NT2/D1 (cell line): ENCODE measurements at regions not wholly inside any gene's neighbourhood (a gene's known extent, or its start where the extent isn't known, plus 50 kb on each side); places are given as distances from the start of the nearest gene placed in this dataset.

Experiments used
- SUZ12 ChIP-seq: IDR thresholded peaks from 2 replicates; pipeline ENCODE4 v1.6.1; 2011; ENCODE audit not compliant: insufficient read length, insufficient read depth; ENCODE audit errors: extremely low read depth
- YY1 ChIP-seq: IDR thresholded peaks from 2 replicates; pipeline ENCODE4 v1.6.1; 2011; ENCODE audit not compliant: insufficient read length, insufficient read depth
- ZNF274 ChIP-seq: IDR thresholded peaks from 2 replicates; pipeline ENCODE4 v1.6.1; 2011; ENCODE audit warnings: mild to moderate bottlenecking, low read depth, low read length

DNA sequence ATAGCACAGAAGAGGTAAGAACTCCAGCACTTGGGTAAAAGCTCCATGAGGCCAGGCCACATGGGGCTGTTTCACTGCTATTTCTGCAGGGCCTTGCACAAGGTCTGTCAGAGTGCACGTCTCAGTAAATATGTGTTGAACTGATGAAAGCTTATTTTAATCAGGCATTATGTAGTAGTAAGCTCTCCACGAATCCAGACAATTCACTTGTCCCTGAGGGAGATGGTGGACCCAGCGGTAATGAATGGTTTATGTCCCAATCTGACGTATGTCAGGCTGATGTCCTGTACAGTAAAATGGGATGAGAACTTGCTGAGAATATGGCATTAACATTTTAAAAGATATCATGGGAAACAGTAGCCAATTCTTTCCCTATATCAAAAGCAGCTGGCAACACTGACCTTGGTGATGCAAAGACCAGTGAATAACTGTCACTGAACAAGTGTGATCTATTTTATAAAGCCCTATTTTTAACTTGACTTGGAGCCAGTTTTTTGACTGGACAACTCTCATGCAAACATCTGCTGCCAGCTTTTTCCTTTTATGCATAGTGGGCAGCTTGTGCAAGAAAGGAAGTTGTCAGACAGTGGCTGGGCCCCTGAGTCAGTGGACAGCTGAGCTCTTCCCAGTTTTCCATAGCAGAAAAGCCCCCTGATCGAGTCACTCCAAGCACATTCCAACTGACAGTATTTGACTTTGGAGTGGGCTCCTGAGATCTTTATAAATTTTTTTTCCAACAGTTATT lies 519.8 kb upstream of the MDFIC2 start:
- TF ChIP-seq ZNF274 (no peak), YY1 (no peak), SUZ12 (no peak)
